AG10803 (cell line): ENCODE measurements at regions not wholly inside any gene's neighbourhood (a gene's known extent, or its start where the extent isn't known, plus 50 kb on each side); places are given as distances from the start of the nearest gene placed in this dataset.

ENCODE experiments used
- DNase-seq: peaks from one replicate; pipeline ENCODE4 v3.0.0; 2010; ENCODE audit warnings: low read depth
- H3K4me3 ChIP-seq: 2 replicates; pipeline ENCODE4 v1.5.1; 2011; ENCODE audit warnings: mild to moderate bottlenecking, low read length, control low read depth
- TF ChIP-seq, protein P1 (sequence below): conservative IDR thresholded peaks from 2 replicates; pipeline ENCODE4 v1.5.1; 2011; ENCODE audit warnings: mild to moderate bottlenecking, low read length, control low read depth, inconsistent platforms

DNA sequence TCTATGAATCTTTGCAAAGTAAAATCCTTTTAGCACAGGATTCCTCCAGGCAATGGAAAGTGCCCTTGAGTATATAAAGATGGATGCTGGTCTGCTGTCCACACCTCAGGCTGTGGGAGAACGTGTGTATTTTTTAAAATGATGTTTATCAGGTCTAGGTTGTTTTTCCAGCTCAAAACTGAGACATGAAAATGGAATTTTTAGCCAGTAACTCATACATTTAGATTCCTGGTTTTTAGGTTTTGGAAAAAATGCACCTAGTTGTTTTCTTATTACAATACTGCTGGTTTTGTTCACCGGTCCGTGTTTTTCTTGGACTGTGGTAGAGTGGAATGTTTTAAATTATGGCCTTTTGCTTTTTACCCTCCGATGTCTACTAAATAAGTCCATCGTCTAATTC is 554.7 kb downstream of the SOX6 start:
- TF ChIP-seq, protein P1, sequence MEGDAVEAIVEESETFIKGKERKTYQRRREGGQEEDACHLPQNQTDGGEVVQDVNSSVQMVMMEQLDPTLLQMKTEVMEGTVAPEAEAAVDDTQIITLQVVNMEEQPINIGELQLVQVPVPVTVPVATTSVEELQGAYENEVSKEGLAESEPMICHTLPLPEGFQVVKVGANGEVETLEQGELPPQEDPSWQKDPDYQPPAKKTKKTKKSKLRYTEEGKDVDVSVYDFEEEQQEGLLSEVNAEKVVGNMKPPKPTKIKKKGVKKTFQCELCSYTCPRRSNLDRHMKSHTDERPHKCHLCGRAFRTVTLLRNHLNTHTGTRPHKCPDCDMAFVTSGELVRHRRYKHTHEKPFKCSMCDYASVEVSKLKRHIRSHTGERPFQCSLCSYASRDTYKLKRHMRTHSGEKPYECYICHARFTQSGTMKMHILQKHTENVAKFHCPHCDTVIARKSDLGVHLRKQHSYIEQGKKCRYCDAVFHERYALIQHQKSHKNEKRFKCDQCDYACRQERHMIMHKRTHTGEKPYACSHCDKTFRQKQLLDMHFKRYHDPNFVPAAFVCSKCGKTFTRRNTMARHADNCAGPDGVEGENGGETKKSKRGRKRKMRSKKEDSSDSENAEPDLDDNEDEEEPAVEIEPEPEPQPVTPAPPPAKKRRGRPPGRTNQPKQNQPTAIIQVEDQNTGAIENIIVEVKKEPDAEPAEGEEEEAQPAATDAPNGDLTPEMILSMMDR, result no peak
- no peak overlapping the region for H3K4me3 ChIP-seq
- DNase-seq, result peak; percentile 8

DNA sequence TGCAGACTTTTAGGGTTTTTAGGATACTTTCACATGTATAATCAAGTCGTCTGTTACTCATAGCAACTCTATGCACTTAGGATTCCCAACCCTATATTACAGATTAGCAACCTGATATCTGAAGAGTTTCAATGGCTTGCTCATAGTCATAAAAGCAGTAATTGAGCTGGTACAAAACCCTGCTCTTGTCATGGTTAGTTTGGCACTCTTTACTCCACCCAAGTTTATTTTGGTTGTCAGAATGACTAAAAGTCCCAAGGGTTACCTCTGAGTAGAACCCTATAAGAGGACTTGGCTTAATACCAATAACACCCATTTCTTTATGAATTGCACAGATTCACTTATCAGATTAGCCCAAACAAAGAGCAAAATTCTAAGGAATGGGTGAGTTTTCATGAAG is 550.6 kb downstream of the SOX6 start:
- no peak for DNase-seq
- H3K4me3 ChIP-seq, result no peak overlapping the region
- TF ChIP-seq, protein P1, result no peak

DNA sequence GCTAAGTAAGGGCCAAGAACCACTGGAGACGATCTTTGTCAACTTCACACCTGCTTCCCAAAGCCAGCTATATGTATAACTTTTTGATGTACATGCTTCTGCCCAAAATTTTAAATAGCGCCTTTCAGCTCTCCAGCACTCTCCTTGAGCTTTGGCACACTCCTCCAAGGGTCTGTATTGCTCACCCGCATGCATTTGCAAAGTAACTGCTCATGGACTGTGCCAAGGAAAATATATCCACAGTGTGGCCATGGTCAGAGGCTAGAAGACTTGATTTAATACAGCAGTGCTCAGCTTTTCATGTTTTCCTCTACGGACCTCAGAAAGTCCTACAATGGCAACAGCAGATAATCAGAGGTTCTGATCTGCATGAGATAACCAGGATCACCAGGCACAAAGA is 550.1 kb downstream of the SOX6 start:
- TF ChIP-seq, protein P1, result no peak
- no peak overlapping the region for H3K4me3 ChIP-seq
- DNase-seq, result no peak

DNA sequence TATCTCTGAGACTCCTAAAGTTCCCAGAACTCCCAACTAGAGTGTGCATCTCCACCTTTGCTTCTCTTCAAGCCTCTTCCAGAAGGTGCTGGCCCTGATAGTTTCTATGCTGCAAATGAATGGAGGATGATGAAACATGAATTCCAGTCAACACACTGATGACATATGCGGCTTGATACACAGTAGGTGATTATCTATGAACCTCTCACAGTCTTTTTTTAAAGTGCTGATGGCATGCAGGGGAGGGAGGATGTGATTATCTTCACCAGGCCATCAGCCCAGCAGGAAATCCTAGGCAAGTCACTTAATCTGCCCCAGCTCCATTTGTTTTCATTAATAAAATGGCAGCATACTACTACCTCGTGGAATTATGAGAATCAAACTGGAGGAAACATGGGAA is 548.5 kb downstream of the SOX6 start:
- no peak overlapping the region for H3K4me3 ChIP-seq
- DNase-seq, result no peak
- TF ChIP-seq, protein P1, result no peak

DNA sequence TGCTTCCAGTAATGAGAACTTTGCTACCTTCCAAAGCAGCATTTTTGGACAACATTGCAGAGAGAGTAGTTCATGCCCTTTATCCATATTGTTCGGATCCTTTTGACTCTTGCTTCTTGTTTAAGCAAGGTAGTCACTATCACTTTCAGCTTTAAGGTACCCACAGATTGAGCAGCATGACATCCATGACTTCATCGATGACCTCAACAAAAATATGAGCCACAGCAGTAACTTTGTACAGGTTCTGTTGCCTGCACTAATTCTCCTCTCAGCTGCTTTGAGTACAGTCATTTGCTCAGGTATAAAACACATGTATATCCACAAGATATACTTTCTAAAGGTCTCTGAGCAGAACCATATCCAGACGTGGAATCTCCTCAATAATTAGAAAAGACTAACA is 546.3 kb downstream of the SOX6 start:
- no peak overlapping the region for H3K4me3 ChIP-seq
- TF ChIP-seq, protein P1, result no peak
- DNase-seq, result no peak

DNA sequence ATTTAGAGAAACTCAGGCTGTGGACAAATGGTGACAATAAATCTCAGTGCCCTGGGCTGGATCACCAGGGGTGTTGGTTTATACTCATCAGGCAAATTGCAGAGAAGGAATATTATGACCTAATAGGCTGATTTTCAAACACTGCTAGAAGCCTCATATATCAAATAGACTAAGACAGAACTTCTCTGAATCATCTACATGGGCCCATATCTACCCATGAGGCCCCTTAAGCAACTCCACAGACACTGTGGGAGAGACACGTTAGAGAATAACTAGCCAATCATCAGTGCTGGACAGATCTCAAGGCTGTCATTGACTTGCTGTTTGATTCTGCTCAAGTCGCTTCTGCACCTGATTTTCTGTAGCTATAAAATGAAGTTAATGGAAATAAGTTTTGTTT is 545.8 kb downstream of the SOX6 start:
- TF ChIP-seq, protein P1, result no peak
- no peak overlapping the region for H3K4me3 ChIP-seq
- DNase-seq, result no peak

DNA sequence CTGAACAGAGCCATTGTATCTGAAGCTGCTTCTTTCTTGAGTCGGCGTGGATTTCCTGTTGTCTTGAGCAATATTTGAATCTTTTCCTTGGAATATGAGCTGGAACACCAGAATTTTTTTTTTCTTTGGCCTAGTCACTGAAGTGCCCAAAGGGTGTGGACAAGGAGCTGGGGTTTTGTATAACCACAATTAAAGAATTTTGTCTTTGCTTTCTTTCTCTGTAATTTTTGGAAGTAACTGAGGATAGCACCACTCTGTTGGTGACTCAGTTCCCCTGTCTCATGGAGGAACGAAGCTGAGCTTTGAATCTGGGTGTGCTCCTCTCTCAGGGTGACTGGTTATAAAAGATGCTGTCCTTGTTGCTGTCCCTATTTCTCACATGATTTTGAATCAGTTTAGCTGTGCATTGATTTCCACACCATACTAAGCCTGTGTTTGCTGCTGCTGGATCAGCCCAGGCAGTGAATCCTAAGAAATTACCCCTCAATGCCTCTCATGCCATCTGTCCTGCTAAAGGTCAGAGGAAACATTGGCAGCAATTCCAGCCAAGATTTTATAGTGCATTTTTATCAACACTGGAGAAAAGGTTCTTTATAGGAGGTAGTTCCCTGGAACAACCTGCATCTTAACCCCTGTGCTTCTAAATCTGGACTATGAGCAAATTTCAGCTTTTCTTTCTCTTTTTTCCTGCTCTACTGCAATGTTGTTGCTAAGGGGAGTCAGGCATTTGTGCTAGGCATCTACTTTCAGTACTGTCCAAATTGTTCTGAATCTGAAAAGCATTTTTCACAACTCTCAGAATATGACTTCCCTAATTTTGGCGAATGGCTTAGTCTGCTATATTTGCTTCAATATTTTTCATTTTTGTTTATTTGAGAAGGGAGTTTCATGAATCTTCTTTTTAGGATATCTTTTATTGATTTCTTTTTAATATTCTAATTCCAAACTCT is 540.8 kb downstream of the SOX6 start:
- TF ChIP-seq, protein P1, result no peak
- DNase-seq, result peak; percentile 19
- H3K4me3 ChIP-seq, result no peak overlapping the region
